Liver (tissue), 8 donors: ENCODE measurements at regions not wholly inside any gene's neighbourhood (a gene's known extent, or its start where the extent isn't known, plus 50 kb on each side); places are given as distances from the start of the nearest gene placed in this dataset.

Experiments
- DNase-seq: peaks from one replicate; pipeline ENCODE4 v3.0.0-alpha.2; 2017; ENCODE audit warnings: low spot score
- H3K27ac ChIP-seq, 2 donors: one replicate each; pipeline ENCODE4 v1.7.0; 2013; ENCODE audit warnings: inconsistent platforms in 2 of 2, low read length in 2 of 2, control low read depth in 1 of 2, low read depth in 1 of 2, mild to moderate bottlenecking in 1 of 2
- H3K27me3 ChIP-seq, 4 donors: one replicate each; pipeline versions ENCODE4 v1.6.1 to v1.7.0; 2013; ENCODE audit warnings: low read length in 3 of 4, inconsistent platforms in 1 of 4, mild to moderate bottlenecking in 1 of 4, moderate library complexity in 1 of 4; ENCODE audit not compliant: control insufficient read depth in 4 of 4, insufficient read depth in 4 of 4
- H3K36me3 ChIP-seq, 4 donors: one replicate each; pipeline versions ENCODE4 v1.6.1 to v1.7.0; 2013; ENCODE audit warnings: low read length in 3 of 4, mild to moderate bottlenecking in 3 of 4, low read depth in 1 of 4, moderate library complexity in 1 of 4; ENCODE audit not compliant: control insufficient read depth in 4 of 4, insufficient read depth in 3 of 4
- H3K4me1 ChIP-seq, 4 donors: one replicate each; pipeline versions ENCODE4 v1.6.1 to v1.7.0; 2013; ENCODE audit warnings: low read length in 3 of 4, mild to moderate bottlenecking in 3 of 4, moderate library complexity in 1 of 4; ENCODE audit not compliant: control insufficient read depth in 4 of 4, insufficient read depth in 4 of 4
- H3K4me3 ChIP-seq, 3 donors: one replicate each; pipeline versions ENCODE4 v1.6.1 to v1.7.0; 2013; ENCODE audit warnings: low read length in 3 of 3, control low read depth in 1 of 3, low read depth in 1 of 3, mild to moderate bottlenecking in 1 of 3
- H3K9ac ChIP-seq, 2 donors: one replicate each; pipeline ENCODE4 v1.7.0; 2013; ENCODE audit warnings: low read length in 2 of 2, mild to moderate bottlenecking in 2 of 2, moderate library complexity in 2 of 2, control low read depth in 1 of 2, low read depth in 1 of 2
- H3K9me3 ChIP-seq, 4 donors: one replicate each; pipeline versions ENCODE4 v1.6.1 to v1.7.0; 2013; ENCODE audit warnings: low read length in 3 of 4; ENCODE audit not compliant: control insufficient read depth in 4 of 4
- EGR1 ChIP-seq, 2 donors: IDR thresholded peaks; 2 replicates each; pipeline ENCODE4 v1.6.1; 2016 to 2018; ENCODE audit warnings: antibody characterized with exemption in 2 of 2, low read depth in 2 of 2
- FOXA1 ChIP-seq: IDR thresholded peaks from 2 replicates; pipeline ENCODE4 v1.6.1; 2016; ENCODE audit warnings: antibody characterized with exemption
- FOXA2 ChIP-seq: IDR thresholded peaks from 2 replicates; pipeline ENCODE4 v1.6.1; 2016; ENCODE audit warnings: antibody characterized with exemption
- GABPA ChIP-seq, 2 donors: IDR thresholded peaks in 1 of 2; conservative IDR thresholded peaks in 1 of 2; 2 replicates each; pipeline ENCODE4 v1.6.1; 2016; ENCODE audit warnings: antibody characterized with exemption in 2 of 2, mild to moderate bottlenecking in 1 of 2, moderate library complexity in 1 of 2
- HNF4A ChIP-seq, 2 donors: conservative IDR thresholded peaks; 2 replicates each; pipeline ENCODE4 v1.6.1; 2016; ENCODE audit warnings: antibody characterized with exemption in 2 of 2, mild to moderate bottlenecking in 2 of 2
- HNF4G ChIP-seq: IDR thresholded peaks from 2 replicates; pipeline ENCODE4 v1.6.1; 2016; ENCODE audit warnings: antibody characterized with exemption
- JUND ChIP-seq, 2 donors: IDR thresholded peaks; 2 replicates each; pipeline ENCODE4 v1.6.1; 2016; ENCODE audit warnings: antibody characterized with exemption in 2 of 2
- NR2F2 ChIP-seq: IDR thresholded peaks from 2 replicates; pipeline ENCODE4 v1.6.1; 2016; ENCODE audit warnings: antibody characterized with exemption
- RAD21 ChIP-seq, 2 donors: IDR thresholded peaks; 2 replicates each; pipeline ENCODE4 v1.6.1; 2016; ENCODE audit warnings: antibody characterized with exemption in 2 of 2, mild to moderate bottlenecking in 2 of 2
- RXRA ChIP-seq, 2 donors: IDR thresholded peaks; 2 replicates each; pipeline ENCODE4 v1.6.1; 2017 to 2018; ENCODE audit warnings: antibody characterized with exemption in 2 of 2, mild to moderate bottlenecking in 1 of 2
- SP1 ChIP-seq: IDR thresholded peaks from 2 replicates; pipeline ENCODE4 v1.6.1; 2018; ENCODE audit warnings: antibody characterized with exemption, mild to moderate bottlenecking
- TAF1 ChIP-seq: conservative IDR thresholded peaks from 2 replicates; pipeline ENCODE4 v1.6.1; 2016; ENCODE audit warnings: antibody characterized with exemption, mild to moderate bottlenecking
- YY1 ChIP-seq: IDR thresholded peaks from 2 replicates; pipeline ENCODE4 v1.6.1; 2016; ENCODE audit warnings: antibody characterized with exemption, mild to moderate bottlenecking
- WGBS: extraction: QIAGEN DNeasy Blood & Tissue Kit; methylation state at CpG from one replicate; pipeline ENCODE4 v1.1.7; 2013; 5-methylcytosine and 5-hydroxymethylcytosine counted together
- TF ChIP-seq, protein P1 (sequence below): IDR thresholded peaks from 2 replicates; pipeline ENCODE4 v1.6.1; 2016; ENCODE audit warnings: antibody characterized with exemption
- TF ChIP-seq, protein P2 (sequence below): IDR thresholded peaks from 2 replicates; pipeline ENCODE4 v1.6.1; 2016; ENCODE audit warnings: antibody characterized with exemption
- TF ChIP-seq, protein P3 (sequence below): IDR thresholded peaks from 2 replicates; pipeline ENCODE4 v1.6.1; 2016; ENCODE audit warnings: antibody characterized with exemption, mild to moderate bottlenecking
- TF ChIP-seq, protein P4 (sequence below): IDR thresholded peaks from 2 replicates; pipeline ENCODE4 v1.6.1; 2016; ENCODE audit warnings: antibody characterized with exemption
- TF ChIP-seq, protein P5 (sequence below): fragments of 150-350 bp; IDR thresholded peaks from 2 replicates; pipeline ENCODE4 v1.5.1; 2017; ENCODE audit warnings: improper control_type of control experiment, low read depth, low read length; ENCODE audit not compliant: missing input control
- donor health status: healthy.
- donor health status: healthy.
- donor health status: healthy.
- donor health status: healthy.
- donor health status: healthy.

DNA sequence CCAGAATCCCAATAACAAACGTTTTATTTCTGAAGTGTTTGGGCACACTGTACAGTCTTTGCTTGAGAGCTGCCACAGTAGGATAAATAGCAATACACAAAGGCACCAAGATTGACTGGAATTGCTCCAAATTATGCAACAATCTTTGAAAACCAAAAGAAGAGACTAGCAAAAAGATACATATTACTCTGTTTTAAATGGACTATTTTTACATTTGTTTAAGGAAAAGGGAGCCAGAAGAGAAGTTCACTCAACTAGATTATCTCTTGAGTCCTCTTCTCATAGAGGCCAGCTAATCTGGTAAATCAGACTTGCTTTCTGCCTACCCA is 385.0 kb upstream of the SLC30A5 start:
- peaks cover 0 to 19% (median 11%) of the 10 kb centered on the region in 4 donors for H3K36me3 ChIP-seq
- WGBS = 29% methylated on average over 1 of the region's 1 CpG
- no peak overlapping the region for H3K27ac ChIP-seq
- no peaks in the 10 kb centered on the region for H3K27me3 ChIP-seq
- no peak overlapping the region for H3K9ac ChIP-seq
- no peak overlapping the region for H3K4me3 ChIP-seq
- H3K4me1 ChIP-seq = no peaks in the 10 kb centered on the region
- TF ChIP-seq EGR1 (IDR thresholded peaks at IDR 0.05; ENCODE audit: low read depth in 2 of 2) = no peak
- TF ChIP-seq SP1 = no peak
- TF ChIP-seq NR2F2 = no peak
- TF ChIP-seq HNF4A (conservative IDR thresholded peaks at IDR 0.05) = no peak
- TF ChIP-seq, protein P1, sequence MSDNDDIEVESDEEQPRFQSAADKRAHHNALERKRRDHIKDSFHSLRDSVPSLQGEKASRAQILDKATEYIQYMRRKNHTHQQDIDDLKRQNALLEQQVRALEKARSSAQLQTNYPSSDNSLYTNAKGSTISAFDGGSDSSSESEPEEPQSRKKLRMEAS = no peak
- no peak for TF ChIP-seq TAF1
- no peak for TF ChIP-seq RAD21 (IDR thresholded peaks at IDR 0.05)
- TF ChIP-seq RXRA (IDR thresholded peaks at IDR 0.05) = no peak
- TF ChIP-seq, protein P2, sequence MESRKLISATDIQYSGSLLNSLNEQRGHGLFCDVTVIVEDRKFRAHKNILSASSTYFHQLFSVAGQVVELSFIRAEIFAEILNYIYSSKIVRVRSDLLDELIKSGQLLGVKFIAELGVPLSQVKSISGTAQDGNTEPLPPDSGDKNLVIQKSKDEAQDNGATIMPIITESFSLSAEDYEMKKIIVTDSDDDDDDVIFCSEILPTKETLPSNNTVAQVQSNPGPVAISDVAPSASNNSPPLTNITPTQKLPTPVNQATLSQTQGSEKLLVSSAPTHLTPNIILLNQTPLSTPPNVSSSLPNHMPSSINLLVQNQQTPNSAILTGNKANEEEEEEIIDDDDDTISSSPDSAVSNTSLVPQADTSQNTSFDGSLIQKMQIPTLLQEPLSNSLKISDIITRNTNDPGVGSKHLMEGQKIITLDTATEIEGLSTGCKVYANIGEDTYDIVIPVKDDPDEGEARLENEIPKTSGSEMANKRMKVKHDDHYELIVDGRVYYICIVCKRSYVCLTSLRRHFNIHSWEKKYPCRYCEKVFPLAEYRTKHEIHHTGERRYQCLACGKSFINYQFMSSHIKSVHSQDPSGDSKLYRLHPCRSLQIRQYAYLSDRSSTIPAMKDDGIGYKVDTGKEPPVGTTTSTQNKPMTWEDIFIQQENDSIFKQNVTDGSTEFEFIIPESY = no peak
- TF ChIP-seq FOXA2 = no peak
- TF ChIP-seq JUND (IDR thresholded peaks at IDR 0.05) = no peak
- TF ChIP-seq GABPA (IDR thresholded peaks at IDR 0.05 in 1 of 2, conservative IDR thresholded peaks at IDR 0.05 in 1 of 2) = no peak
- TF ChIP-seq HNF4G = no peak
- TF ChIP-seq, protein P3, sequence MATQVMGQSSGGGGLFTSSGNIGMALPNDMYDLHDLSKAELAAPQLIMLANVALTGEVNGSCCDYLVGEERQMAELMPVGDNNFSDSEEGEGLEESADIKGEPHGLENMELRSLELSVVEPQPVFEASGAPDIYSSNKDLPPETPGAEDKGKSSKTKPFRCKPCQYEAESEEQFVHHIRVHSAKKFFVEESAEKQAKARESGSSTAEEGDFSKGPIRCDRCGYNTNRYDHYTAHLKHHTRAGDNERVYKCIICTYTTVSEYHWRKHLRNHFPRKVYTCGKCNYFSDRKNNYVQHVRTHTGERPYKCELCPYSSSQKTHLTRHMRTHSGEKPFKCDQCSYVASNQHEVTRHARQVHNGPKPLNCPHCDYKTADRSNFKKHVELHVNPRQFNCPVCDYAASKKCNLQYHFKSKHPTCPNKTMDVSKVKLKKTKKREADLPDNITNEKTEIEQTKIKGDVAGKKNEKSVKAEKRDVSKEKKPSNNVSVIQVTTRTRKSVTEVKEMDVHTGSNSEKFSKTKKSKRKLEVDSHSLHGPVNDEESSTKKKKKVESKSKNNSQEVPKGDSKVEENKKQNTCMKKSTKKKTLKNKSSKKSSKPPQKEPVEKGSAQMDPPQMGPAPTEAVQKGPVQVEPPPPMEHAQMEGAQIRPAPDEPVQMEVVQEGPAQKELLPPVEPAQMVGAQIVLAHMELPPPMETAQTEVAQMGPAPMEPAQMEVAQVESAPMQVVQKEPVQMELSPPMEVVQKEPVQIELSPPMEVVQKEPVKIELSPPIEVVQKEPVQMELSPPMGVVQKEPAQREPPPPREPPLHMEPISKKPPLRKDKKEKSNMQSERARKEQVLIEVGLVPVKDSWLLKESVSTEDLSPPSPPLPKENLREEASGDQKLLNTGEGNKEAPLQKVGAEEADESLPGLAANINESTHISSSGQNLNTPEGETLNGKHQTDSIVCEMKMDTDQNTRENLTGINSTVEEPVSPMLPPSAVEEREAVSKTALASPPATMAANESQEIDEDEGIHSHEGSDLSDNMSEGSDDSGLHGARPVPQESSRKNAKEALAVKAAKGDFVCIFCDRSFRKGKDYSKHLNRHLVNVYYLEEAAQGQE = no peak
- TF ChIP-seq, protein P4, sequence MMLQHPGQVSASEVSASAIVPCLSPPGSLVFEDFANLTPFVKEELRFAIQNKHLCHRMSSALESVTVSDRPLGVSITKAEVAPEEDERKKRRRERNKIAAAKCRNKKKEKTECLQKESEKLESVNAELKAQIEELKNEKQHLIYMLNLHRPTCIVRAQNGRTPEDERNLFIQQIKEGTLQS = no peak
- no peak for TF ChIP-seq FOXA1
- no peak for TF ChIP-seq YY1
- TF ChIP-seq, protein P5, sequence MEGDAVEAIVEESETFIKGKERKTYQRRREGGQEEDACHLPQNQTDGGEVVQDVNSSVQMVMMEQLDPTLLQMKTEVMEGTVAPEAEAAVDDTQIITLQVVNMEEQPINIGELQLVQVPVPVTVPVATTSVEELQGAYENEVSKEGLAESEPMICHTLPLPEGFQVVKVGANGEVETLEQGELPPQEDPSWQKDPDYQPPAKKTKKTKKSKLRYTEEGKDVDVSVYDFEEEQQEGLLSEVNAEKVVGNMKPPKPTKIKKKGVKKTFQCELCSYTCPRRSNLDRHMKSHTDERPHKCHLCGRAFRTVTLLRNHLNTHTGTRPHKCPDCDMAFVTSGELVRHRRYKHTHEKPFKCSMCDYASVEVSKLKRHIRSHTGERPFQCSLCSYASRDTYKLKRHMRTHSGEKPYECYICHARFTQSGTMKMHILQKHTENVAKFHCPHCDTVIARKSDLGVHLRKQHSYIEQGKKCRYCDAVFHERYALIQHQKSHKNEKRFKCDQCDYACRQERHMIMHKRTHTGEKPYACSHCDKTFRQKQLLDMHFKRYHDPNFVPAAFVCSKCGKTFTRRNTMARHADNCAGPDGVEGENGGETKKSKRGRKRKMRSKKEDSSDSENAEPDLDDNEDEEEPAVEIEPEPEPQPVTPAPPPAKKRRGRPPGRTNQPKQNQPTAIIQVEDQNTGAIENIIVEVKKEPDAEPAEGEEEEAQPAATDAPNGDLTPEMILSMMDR = no peak
- DNase-seq = no peak
- no peaks in the 10 kb centered on the region for H3K9me3 ChIP-seq

DNA sequence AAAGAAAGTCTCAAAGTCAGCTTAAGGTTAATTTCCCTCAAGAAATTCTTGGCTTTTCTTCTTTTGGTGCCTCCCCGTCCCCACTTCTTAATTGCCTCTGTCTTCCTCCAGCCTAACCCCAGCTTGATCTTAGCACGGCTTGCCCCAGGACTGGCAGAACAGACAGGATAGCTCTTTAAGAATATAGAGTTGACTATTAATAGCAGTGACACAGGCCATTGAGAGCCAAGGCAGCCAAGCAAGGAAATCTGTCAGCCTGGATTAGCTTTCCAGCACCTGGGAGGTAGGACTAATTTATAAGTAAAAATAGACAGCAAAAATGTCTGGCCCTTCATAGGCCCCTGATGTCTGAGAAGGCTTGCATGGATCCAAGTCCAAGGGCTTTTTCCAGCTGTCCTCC is 384.6 kb upstream of the SLC30A5 start:
- no peak overlapping the region for H3K4me3 ChIP-seq
- no peaks in the 10 kb centered on the region for H3K27me3 ChIP-seq
- no peak for DNase-seq
- WGBS = 89% methylated on average over 2 of the region's 2 CpGs
- no peaks in the 10 kb centered on the region for H3K4me1 ChIP-seq
- H3K36me3 ChIP-seq = peaks cover 0 to 23% (median 11%) of the 10 kb centered on the region in 4 donors
- TF ChIP-seq RXRA (IDR thresholded peaks at IDR 0.05) (no peak), GABPA (IDR thresholded peaks at IDR 0.05 in 1 of 2, conservative IDR thresholded peaks at IDR 0.05 in 1 of 2) (no peak), EGR1 (IDR thresholded peaks at IDR 0.05; ENCODE audit: low read depth in 2 of 2) (no peak), FOXA2 (no peak), NR2F2 (no peak), FOXA1 (no peak)
- TF ChIP-seq, protein P5 = no peak
- TF ChIP-seq, protein P3 = no peak
- no peaks in the 10 kb centered on the region for H3K9me3 ChIP-seq
- no peak overlapping the region for H3K9ac ChIP-seq
- no peak overlapping the region for H3K27ac ChIP-seq
